SU-DHL-6 (cell line): ENCODE measurements at regions not wholly inside any gene's neighbourhood (a gene's known extent, or its start where the extent isn't known, plus 50 kb on each side); places are given as distances from the start of the nearest gene placed in this dataset.

Source experiments
- EZH2phosphoT487 ChIP-seq: fragments of 200-600 bp; sonication (generic), shearing (Covaris generic); conservative IDR thresholded peaks from 2 replicates; pipeline ENCODE4 v1.6.1; 2018; ENCODE audit warnings: mild to moderate bottlenecking, antibody characterized with exemption, low read length, moderate library complexity, mixed read lengths
- TF ChIP-seq, protein P1 (sequence below): fragments of 200-600 bp; sonication (generic); IDR thresholded peaks from one replicate; pipeline ENCODE4 v1.5.1; 2017; ENCODE audit warnings: antibody characterized with exemption, mild to moderate bottlenecking, low read length, moderate library complexity; ENCODE audit not compliant: insufficient read depth, poor library complexity, severe bottlenecking

- TF ChIP-seq, protein P1, sequence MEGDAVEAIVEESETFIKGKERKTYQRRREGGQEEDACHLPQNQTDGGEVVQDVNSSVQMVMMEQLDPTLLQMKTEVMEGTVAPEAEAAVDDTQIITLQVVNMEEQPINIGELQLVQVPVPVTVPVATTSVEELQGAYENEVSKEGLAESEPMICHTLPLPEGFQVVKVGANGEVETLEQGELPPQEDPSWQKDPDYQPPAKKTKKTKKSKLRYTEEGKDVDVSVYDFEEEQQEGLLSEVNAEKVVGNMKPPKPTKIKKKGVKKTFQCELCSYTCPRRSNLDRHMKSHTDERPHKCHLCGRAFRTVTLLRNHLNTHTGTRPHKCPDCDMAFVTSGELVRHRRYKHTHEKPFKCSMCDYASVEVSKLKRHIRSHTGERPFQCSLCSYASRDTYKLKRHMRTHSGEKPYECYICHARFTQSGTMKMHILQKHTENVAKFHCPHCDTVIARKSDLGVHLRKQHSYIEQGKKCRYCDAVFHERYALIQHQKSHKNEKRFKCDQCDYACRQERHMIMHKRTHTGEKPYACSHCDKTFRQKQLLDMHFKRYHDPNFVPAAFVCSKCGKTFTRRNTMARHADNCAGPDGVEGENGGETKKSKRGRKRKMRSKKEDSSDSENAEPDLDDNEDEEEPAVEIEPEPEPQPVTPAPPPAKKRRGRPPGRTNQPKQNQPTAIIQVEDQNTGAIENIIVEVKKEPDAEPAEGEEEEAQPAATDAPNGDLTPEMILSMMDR: no peak
- no peak for TF ChIP-seq EZH2phosphoT487
These were observed 147.7 kb upstream of the SATB1 start for GRCh38 chr3:18572809-18573208.
